Fibroblast of lung (primary cell): ENCODE measurements at regions not wholly inside any gene's neighbourhood (a gene's known extent, or its start where the extent isn't known, plus 50 kb on each side); places are given as distances from the start of the nearest gene placed in this dataset.
A peak's percentile ranks its signal among the peaks of the same experiment; 100 is the strongest.

Experiments
- DNase-seq, 2 donors: peaks; one replicate each; pipeline versions ENCODE4 v3.0.0 to v3.0.0-alpha.2; 2010; ENCODE audit warnings: low read depth in 2 of 2
- H2AFZ ChIP-seq: 2 replicates; pipeline ENCODE4 v1.5.1; 2012; ENCODE audit warnings: low read length, control low read depth, inconsistent platforms
- H3K27ac ChIP-seq: 2 replicates; pipeline ENCODE4 v1.5.1; 2011; ENCODE audit warnings: low read length, control low read depth; ENCODE audit not compliant: insufficient read depth
- H3K27me3 ChIP-seq: 2 replicates; pipeline ENCODE4 v1.5.1; 2011; ENCODE audit warnings: mild to moderate bottlenecking, low read length; ENCODE audit not compliant: control insufficient read depth, insufficient read depth
- H3K36me3 ChIP-seq: 2 replicates; pipeline ENCODE4 v1.5.1; 2011; ENCODE audit warnings: low read length; ENCODE audit not compliant: control insufficient read depth, insufficient read depth
- H3K4me1 ChIP-seq: 2 replicates; pipeline ENCODE4 v1.5.1; 2011; ENCODE audit warnings: low read length; ENCODE audit not compliant: control insufficient read depth, insufficient read depth; ENCODE audit errors: extremely low read depth
- H3K4me2 ChIP-seq: 2 replicates; pipeline ENCODE4 v1.5.1; 2011; ENCODE audit warnings: low read length, control low read depth; ENCODE audit not compliant: insufficient read depth; ENCODE audit errors: extremely low read depth
- H3K4me3 ChIP-seq, 4 experiments: fragments of 200-600 bp in 1 of 4; sonication (generic) in 1 of 4; replicated peaks in 1 of 4; 2 replicates each; pipeline ENCODE4 v1.5.1; 2011 to 2016; ENCODE audit warnings: low read length in 4 of 4, low read depth in 3 of 4, mild to moderate bottlenecking in 3 of 4, control low read depth in 2 of 4, inconsistent platforms in 1 of 4, mixed read lengths in 1 of 4; ENCODE audit not compliant: insufficient read depth in 1 of 4; ENCODE audit errors: control extremely low read depth in 1 of 4
- H3K79me2 ChIP-seq: 2 replicates; pipeline ENCODE4 v1.5.1; 2012; ENCODE audit warnings: mild to moderate bottlenecking, low read length, inconsistent platforms; ENCODE audit not compliant: control insufficient read depth, insufficient read depth
- H3K9ac ChIP-seq: 2 replicates; pipeline ENCODE4 v1.5.1; 2011; ENCODE audit warnings: mild to moderate bottlenecking, low read length, control low read depth; ENCODE audit not compliant: insufficient read depth
- H3K9me3 ChIP-seq: 2 replicates; pipeline ENCODE4 v1.5.1; 2012; ENCODE audit warnings: low read depth, low read length; ENCODE audit not compliant: control insufficient read depth, insufficient read depth
- H4K20me1 ChIP-seq: 2 replicates; pipeline ENCODE4 v1.5.1; 2011; ENCODE audit warnings: low read length; ENCODE audit not compliant: control insufficient read depth, insufficient read depth; ENCODE audit errors: extremely low read depth
- EZH2 ChIP-seq: IDR thresholded peaks from 2 replicates; pipeline ENCODE4 v1.5.1; 2012; ENCODE audit warnings: low read length, control low read depth, mild to moderate bottlenecking; ENCODE audit errors: missing control alignments
- TF ChIP-seq, protein P1 (sequence below), 2 donors: IDR thresholded peaks in 1 of 2; conservative IDR thresholded peaks in 1 of 2; 1 replicate in 1 of 2; 2 replicates in 1 of 2; pipeline ENCODE4 v1.5.1; 2011 to 2012; ENCODE audit warnings: low read length in 2 of 2, control low read depth in 1 of 2, inconsistent platforms in 1 of 2, low read depth in 1 of 2, mild to moderate bottlenecking in 1 of 2

GRCh38 chr1:98056781-98057180 is 135.9 kb upstream of the DPYD start:
- Histone ChIP-seq H2AFZ (no peak overlapping the region), H3K9me3 (no peaks in the 10 kb centered on the region), H3K36me3 (no peaks in the 10 kb centered on the region), H3K4me3 (no peak overlapping the region), H3K4me1 (peaks cover 7% of the 10 kb centered on the region), H3K9ac (no peak overlapping the region), H3K27me3 (no peaks in the 10 kb centered on the region), H3K27ac (no peak overlapping the region), H3K79me2 (no peaks in the 10 kb centered on the region), H3K4me2 (no peak overlapping the region), H4K20me1 (no peaks in the 10 kb centered on the region)
- TF ChIP-seq, protein P1, sequence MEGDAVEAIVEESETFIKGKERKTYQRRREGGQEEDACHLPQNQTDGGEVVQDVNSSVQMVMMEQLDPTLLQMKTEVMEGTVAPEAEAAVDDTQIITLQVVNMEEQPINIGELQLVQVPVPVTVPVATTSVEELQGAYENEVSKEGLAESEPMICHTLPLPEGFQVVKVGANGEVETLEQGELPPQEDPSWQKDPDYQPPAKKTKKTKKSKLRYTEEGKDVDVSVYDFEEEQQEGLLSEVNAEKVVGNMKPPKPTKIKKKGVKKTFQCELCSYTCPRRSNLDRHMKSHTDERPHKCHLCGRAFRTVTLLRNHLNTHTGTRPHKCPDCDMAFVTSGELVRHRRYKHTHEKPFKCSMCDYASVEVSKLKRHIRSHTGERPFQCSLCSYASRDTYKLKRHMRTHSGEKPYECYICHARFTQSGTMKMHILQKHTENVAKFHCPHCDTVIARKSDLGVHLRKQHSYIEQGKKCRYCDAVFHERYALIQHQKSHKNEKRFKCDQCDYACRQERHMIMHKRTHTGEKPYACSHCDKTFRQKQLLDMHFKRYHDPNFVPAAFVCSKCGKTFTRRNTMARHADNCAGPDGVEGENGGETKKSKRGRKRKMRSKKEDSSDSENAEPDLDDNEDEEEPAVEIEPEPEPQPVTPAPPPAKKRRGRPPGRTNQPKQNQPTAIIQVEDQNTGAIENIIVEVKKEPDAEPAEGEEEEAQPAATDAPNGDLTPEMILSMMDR (conservative IDR thresholded peaks at IDR 0.05 in 1 of 2, IDR thresholded peaks at IDR 0.05 in 1 of 2; ENCODE audit: low read depth in 1 of 2, low read length in 2 of 2) = no peak
- TF ChIP-seq EZH2 = no peak
- no peak for DNase-seq

- H3K9ac ChIP-seq = no peak overlapping the region
- no peaks in the 10 kb centered on the region for H3K36me3 ChIP-seq
- no peak overlapping the region for H3K27ac ChIP-seq
- H3K9me3 ChIP-seq = no peaks in the 10 kb centered on the region
- H3K27me3 ChIP-seq = no peaks in the 10 kb centered on the region
- no peak for TF ChIP-seq EZH2
- TF ChIP-seq, protein P1 (conservative IDR thresholded peaks at IDR 0.05 in 1 of 2, IDR thresholded peaks at IDR 0.05 in 1 of 2; ENCODE audit: low read depth in 1 of 2, low read length in 2 of 2) = no peak
- H4K20me1 ChIP-seq = no peaks in the 10 kb centered on the region
- H3K4me1 ChIP-seq = peaks cover 7% of the 10 kb centered on the region
- H3K79me2 ChIP-seq = no peaks in the 10 kb centered on the region
- H3K4me2 ChIP-seq = no peak overlapping the region
- no peak overlapping the region for H3K4me3 ChIP-seq
- no peak for DNase-seq
- no peak overlapping the region for H2AFZ ChIP-seq
Measured at GRCh38 chr1:98055457-98055856, 134.6 kb upstream of the DPYD start.

GRCh38 chr1:98054786-98055185 is 134.0 kb upstream of the DPYD start:
- H3K27ac ChIP-seq = peak overlapping the region; percentile 86
- H2AFZ ChIP-seq = peak overlapping the region; percentile 69
- H3K27me3 ChIP-seq = no peaks in the 10 kb centered on the region
- H3K4me1 ChIP-seq = peaks cover 7% of the 10 kb centered on the region
- TF ChIP-seq, protein P1 (conservative IDR thresholded peaks at IDR 0.05 in 1 of 2, IDR thresholded peaks at IDR 0.05 in 1 of 2; ENCODE audit: low read depth in 1 of 2, low read length in 2 of 2) = no peak
- TF ChIP-seq EZH2 = no peak
- DNase-seq = no peak
- no peaks in the 10 kb centered on the region for H3K9me3 ChIP-seq
- no peaks in the 10 kb centered on the region for H3K79me2 ChIP-seq
- H3K4me3 ChIP-seq = peak overlapping the region in 2 of 4 experiments; percentile 36 to 55
- H3K9ac ChIP-seq = no peak overlapping the region
- no peaks in the 10 kb centered on the region for H3K36me3 ChIP-seq
- peak overlapping the region; percentile 62 for H3K4me2 ChIP-seq
- H4K20me1 ChIP-seq = no peaks in the 10 kb centered on the region
